ENCODE measurements at regions not wholly inside any gene's neighbourhood (a gene's known extent, or its start where the extent isn't known, plus 50 kb on each side); places are given as distances from the start of the nearest gene placed in this dataset.

DNA sequence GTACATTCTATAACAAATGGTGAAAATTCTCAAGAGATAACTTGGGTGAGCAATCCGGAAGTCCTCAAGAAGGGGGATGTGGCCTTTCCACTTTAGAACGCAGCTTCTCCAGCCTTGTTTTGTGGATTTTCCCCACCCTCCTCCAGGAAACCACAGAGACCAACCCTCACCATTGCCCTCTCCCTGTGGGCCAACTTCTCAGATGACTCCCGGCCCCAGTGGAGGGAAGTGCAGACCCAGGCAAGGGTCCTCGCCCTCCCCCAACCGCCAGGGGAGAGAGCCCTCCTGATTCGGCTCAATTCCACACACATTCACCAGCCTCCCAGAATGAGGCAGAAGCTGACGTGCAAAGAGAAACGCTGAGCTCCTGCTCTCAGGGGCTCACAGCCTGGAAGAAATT is 277.2 kb downstream of the EIPR1 start:
- no peak for DNase-seq (ENCODE audit: low read depth)

- no peak for DNase-seq (ENCODE audit: low read depth)
These were observed 277.8 kb downstream of the EIPR1 start for GRCh38 chr2:3099860-3100234.

GRCh38 chr2:3099145-3099859 is 278.3 kb downstream of the EIPR1 start:
- DNase-seq (ENCODE audit: low read depth), result no peak

DNA sequence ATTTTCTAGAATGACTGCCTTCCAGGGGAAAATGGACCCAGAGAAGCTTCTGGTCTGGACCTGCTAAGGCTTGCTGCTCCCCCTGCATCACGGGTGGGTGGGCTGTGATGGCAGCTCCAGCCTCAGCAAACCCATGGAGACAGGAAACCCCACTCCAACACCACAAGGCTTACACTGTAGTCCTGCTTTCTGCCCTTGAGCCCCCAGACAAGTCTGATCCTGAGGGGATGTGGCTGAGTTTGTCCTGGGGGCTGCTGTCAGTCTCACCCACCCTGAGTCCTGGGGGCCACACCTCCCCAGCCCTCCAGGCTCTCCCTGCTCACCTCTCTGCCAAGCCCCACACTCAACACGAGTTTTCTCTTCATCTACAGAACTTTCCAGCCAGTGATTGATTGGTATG is 279.4 kb downstream of the EIPR1 start:
- no peak for DNase-seq (ENCODE audit: low read depth)

GRCh38 chr2:3097804-3098203 is 279.8 kb downstream of the EIPR1 start:
- DNase-seq (ENCODE audit: low read depth), result no peak

DNA sequence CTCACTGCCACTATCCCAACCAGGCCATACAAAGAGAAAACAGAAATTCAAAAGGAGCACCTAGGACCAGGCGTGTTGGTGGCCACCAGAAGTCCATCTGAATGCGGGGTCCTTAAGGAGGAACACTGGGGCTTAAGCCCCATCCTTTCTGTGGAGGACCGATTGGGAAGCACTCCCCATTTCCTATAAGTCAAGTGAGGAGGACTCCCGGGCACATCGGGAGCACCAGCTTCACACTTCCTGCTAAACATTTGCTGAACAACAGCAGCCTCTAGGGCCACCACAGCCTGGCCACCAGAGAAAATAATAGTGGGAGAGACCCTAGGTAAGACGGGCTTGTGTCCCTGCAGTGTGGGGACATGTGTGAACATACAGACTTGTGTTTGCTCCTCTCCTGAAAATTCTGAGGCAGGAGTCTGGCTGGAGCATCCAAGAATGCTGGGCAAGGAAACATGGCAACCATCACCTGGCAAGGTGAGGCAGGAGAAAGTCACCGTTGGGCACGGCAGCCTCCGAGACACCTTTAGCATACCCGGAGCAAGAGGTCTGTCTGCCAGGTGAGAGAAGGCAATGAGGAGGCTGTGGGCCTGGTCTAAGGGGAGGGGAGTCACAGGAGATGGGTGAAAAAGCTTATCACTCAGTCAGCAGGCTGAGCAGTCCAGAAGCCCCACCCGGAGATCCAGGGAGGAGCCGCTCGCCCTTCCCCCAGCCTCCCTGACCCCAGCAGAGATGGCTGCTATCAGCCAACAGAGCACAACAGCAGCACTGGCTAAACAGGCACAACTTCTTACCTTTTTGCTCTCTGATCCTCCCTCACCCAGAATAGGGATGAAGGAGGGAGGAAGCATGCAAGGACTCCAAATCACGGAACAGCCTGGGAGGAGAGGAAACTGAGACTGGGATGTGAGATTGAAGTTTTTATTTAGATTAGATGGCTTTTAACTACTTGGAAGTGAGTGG is 282.3 kb downstream of the EIPR1 start:
- DNase-seq (ENCODE audit: low read depth), result no peak

GRCh38 chr2:3094318-3094717 is 283.3 kb downstream of the EIPR1 start:
- DNase-seq (ENCODE audit: low read depth), result no peak

- DNase-seq (ENCODE audit: low read depth), result no peak
These were observed 285.9 kb downstream of the EIPR1 start for GRCh38 chr2:3091696-3092095.

- DNase-seq (ENCODE audit: low read depth), result no peak
These were observed 294.9 kb downstream of the EIPR1 start for GRCh38 chr2:3082705-3083104.

GRCh38 chr2:3079959-3080948 is 297.4 kb downstream of the EIPR1 start:
- DNase-seq (ENCODE audit: low read depth), result no peak

- DNase-seq (ENCODE audit: low read depth), result no peak
These were observed 298.2 kb downstream of the EIPR1 start for GRCh38 chr2:3079466-3079865.

DNA sequence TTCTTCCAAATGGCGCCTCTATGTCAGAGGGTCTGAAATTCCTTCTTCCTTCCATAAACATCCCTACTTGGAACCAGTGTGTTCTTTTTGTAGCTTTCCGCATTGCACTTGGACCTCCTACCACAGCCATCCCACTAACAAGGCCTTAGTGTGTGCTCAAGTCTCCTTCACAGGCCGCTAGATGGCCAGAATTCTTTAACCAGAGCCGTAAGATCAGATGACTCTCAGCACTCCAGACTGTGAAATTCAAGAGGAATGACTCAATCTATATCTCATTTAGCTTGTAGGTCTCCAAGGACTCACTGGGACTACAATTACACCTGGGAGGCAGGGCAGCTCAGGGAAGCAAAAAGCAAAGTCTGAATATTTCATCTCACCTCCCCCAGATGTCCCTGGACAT is 298.9 kb downstream of the EIPR1 start:
- peak; percentile 29 for DNase-seq (ENCODE audit: low read depth)

- no peak for DNase-seq (ENCODE audit: low read depth)
These were observed 300.6 kb downstream of the EIPR1 start for GRCh38 chr2:3076848-3077642.

DNA sequence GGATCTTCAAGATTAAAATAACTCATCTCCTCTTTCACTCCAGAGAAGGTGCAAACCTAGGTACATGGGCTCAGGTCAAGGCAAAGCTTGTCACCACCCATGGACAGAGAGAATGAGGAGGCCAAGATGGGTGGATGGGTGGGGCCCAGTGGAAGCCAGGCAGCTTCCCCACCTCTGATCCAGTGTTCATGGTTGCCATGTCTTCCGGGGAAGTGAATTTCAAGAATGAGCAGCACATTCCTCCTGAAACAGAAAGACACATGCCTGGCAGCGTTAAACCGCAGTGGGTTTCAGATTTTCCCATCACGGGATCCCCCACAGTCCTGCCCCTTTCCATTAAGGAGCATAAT is 301.7 kb downstream of the EIPR1 start:
- DNase-seq (ENCODE audit: low read depth), result no peak

- no peak for DNase-seq (ENCODE audit: low read depth)
These were observed 302.2 kb downstream of the EIPR1 start for GRCh38 chr2:3075316-3075990.

GRCh38 chr2:3073704-3074103 is 303.9 kb downstream of the EIPR1 start:
- no peak for DNase-seq (ENCODE audit: low read depth)

DNA sequence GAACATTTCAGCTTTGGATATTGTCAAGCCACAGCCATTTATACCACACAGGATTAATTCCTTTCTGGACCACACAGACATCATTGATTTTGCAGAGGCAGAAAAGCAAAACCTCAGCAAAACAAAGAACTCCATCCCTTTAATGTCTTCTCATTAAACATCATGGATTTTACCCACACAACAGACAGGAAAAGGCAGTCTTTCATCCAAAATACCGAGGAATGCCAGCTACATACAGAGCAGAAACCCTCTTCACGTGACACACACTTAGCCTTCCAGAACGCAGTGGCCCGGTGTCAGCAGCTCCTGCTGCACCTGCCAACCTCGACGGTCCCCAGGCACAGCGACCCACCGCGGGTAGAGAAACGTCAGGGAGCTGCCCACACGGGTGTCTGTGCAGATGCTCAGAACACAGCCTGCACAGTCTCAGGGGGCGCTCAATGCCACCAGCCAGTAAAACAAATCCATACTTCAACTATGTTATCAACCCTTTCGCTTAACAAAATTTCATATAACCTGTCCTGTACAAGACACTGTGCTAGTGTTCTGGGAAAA is 304.5 kb downstream of the EIPR1 start:
- no peak for DNase-seq (ENCODE audit: low read depth)

DNA sequence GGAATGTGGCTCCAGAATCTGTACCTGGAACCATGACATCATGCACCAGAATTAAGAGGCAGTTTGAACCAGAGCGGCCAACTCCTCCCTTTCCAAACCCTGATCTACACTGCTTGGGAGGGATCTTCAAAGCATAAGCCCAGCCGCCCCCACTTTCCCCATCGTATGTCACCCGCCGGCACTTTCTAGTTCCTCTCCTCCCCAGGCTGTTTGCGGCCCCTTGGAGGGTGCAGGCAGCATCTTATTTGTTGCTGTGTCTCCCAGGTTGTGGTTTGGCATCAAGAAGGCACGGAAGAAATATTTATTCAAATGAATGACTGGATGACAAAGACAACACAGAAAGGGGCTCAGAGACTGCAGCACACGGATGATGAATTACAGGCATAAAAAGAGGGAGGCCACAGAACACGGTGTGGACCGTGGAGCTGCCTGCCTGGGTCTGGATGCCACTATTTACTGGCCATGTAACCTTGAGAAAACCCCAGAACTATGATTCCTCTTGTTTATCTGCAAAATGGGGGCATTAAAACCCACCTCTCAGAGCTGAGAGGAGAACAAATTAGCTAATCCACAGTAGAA is 305.8 kb downstream of the EIPR1 start:
- no peak for DNase-seq (ENCODE audit: low read depth)

- DNase-seq (ENCODE audit: low read depth), result no peak
These were observed 310.8 kb downstream of the EIPR1 start for GRCh38 chr2:3066831-3067230.

DNA sequence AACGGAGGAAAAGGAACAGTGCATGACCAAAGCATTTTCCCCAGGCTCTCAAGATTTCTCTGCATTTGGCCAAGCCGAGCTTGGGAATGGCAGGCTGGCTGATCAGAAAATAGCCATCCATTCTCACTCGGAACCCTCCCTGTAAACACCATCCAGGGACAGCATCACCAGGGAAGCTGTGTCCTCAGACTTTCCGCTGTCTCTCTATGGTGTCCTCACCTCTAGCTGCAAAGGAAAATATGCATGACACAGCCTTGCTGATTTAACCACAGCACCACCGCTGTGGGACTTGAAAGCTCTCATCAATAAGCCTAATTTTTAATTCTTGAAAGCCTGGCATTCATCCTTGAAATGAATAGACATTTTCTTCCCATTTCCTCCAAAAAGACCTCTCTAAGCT is 311.7 kb downstream of the EIPR1 start:
- DNase-seq (ENCODE audit: low read depth), result no peak
